Pons (tissue), 1 donor: ENCODE measurements at regions not wholly inside any gene's neighbourhood (a gene's known extent, or its start where the extent isn't known, plus 50 kb on each side); places are given as distances from the start of the nearest gene placed in this dataset.

Experiments
- DNase-seq: peaks from one replicate; pipeline ENCODE4 v3.0.0-alpha.2; 2016; ENCODE audit warnings: low spot score

DNA sequence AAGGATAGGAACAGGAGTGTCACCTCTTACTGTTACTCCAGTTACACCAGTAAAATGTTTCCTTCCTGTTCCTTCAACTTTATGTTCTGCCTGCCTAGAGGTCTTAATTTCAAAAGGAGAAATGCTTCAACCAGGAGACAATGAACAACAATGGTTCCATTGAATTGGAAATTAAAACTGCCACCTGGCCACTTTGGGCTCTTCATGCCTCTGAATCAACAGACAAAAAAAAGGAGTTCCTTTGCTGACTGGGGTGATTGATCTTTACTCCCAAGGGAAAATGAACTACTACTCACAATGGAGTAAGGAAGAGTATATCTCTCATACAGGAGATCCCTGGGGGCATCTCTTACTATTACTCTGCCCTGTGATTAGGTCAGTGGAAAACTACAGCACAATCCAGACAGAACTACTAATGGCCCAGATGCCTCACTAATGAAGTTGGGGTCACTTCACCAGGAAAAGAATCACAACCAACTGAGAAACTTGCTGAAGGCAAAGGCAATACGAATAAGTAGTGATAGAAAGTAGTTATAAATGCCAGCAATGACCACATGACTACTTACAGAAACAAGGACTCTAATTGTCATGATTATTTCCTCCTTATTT is 76.6 kb upstream of the PRDX6 start:
- no peak for DNase-seq

GRCh38 chr1:173403996-173404395 is 73.1 kb upstream of the PRDX6 start:
- no peak for DNase-seq

- no peak for DNase-seq
Measured at GRCh38 chr1:173405281-173405680, 71.9 kb upstream of the PRDX6 start.

DNA sequence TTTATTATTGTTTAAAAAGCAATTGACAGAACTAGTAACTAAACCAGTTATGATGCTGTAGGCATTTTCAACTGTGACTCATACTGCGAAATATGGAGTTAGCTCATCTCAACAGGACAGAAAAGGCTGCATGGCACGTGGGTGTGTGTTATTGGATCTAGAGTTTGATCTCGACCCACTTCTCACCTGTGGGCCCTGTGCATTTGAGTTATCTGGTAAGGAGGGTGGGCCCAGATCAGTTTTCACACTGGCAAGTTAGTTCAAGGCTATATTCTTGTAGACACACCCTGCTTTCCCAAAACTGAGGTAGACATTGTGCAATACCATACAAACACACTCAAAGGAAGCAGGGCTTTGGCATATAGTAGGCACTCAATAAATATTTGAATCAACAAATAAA is 71.3 kb upstream of the PRDX6 start:
- no peak for DNase-seq

- no peak for DNase-seq
Measured at GRCh38 chr1:173406783-173407230, 70.3 kb upstream of the PRDX6 start.

- DNase-seq: no peak
Measured at GRCh38 chr1:173407846-173408245, 69.3 kb upstream of the PRDX6 start.

- DNase-seq: no peak
Measured at GRCh38 chr1:173408886-173409285, 68.2 kb upstream of the PRDX6 start.

DNA sequence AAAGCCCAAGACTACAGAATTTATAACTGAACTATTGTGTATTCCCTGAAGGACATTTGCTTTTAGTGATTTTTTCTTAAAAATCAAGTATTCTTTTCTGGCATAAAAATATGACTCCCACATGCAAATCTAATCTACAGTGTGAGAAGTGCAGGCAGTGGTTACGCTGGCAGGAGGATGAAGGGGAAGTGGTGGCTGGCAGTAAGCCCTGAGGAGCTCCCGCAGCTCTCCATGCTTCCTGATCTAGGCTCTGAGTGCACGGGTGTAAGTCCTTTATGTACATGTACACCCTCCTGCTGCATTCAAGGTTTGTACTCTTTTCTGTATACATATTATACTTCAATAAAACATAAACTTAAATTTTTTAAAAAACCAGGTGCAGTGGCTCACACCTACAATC is 67.5 kb upstream of the PRDX6 start:
- DNase-seq: peak; percentile 46

DNA sequence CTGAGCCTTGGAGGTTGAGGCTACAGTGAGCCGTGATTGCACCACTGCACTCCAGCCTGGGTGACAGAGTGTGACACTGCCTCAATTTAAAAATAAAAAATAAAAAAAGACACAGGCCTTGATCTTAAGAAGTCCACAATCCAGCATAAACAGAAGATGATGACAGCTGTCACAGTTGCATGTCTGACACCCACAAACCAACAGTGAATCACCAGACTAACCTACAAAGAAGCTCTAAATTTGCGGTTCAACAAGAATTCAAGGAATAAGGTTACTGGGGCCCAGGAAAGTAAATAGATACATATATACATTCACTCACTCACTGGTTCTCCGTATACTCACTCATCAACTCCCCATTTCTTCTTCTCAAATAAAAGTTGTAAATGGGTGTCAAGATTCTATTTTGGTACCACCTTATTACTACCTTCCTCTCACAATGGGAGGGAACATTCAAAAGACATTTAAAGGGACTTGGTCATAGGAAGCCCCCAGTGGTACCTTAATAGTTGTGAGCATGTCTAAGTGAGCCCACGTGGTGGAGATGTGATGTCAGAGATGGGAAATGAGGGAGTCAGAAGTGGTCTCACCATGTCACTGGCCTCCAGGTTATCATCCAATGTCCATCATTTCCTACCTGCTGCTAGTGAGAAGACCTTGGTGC is 66.9 kb upstream of the PRDX6 start:
- no peak for DNase-seq

- DNase-seq: peak; percentile 24
Measured at GRCh38 chr1:173410794-173411236, 66.3 kb upstream of the PRDX6 start.

DNA sequence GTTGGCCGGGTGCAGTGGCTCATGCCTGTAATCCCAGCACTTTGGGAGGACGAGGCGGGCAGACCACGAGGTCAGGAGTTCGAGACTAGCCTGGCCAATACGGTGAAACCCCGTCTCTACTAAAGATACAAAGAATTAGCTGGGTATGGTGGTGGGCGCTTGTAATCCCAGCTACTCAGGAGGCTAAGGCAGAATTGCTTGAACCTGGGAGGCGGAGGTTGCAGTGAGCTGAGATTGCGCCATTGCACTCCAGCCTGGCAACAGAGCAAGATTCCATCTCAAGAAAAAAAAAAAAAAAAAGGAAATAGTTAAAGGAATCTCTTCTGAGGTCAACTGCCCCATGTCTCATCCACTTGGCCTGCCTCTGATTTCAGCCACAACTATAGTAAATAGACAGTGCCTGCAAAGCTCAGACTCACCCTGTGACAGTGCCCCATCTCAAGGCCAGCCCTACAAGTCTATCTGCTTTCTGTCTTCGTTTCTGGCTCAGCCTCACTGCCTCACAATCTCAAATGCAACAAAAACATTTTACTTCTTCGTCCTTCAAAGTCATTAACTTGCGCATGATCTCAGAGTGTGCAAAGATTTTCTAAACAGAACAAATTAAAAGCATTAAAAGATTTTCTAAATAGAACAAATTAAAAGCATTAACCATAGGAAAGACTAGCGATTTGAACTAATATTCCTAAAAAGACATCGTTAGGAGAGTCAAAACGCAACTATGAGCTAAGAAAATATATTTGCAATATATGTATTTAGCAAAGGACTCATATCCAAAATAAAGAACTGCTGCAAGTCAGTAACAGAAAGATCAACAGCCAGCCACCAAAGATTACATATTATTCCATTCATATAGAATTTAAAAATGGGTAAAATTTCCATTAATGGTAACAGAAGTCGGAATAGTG is 65.0 kb upstream of the PRDX6 start:
- DNase-seq: no peak

DNA sequence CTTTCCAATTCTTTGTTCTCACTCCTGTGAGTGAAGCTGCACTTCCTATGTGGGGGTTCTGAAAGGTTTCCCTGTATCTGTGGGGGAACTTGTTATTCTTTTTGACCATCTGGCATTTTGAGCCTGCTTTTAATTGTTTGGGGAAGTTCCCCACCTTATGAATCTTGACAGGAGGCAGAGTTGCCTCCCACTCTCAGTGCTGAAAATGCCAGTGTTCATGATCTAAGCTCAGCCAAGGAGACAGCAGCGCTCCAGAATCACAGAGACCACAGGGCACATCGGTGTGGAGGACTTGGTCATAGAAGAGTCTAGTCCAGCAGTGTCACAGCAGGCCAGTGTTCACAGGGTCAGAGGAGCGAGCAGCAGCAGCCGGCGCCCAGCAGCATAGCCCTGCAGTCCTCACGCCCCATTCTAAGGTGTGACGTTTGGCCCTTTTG is 63.8 kb upstream of the PRDX6 start:
- no peak for DNase-seq

DNA sequence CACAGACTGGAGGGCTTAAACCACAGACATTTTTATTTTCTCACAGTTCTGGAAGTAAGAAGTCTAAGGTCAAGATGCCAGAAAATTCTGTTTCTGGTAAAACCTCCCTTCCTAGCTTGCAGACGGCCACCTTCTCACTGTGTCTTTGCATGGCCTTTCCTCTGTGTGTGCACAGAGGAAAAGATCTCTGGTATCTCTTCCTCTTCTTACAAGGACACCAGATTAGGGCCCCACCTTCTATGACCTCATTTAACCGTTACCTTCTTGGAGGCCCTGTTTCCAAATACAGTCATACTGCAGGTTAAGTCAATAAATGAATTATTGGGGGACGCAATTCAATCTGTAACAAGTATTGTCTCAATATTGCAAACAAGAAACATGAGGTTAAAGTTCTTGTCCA is 63.0 kb upstream of the PRDX6 start:
- no peak for DNase-seq

- no peak for DNase-seq
Measured at GRCh38 chr1:173414539-173415226, 62.5 kb upstream of the PRDX6 start.

GRCh38 chr1:173415490-173415889 is 61.6 kb upstream of the PRDX6 start:
- no peak for DNase-seq

DNA sequence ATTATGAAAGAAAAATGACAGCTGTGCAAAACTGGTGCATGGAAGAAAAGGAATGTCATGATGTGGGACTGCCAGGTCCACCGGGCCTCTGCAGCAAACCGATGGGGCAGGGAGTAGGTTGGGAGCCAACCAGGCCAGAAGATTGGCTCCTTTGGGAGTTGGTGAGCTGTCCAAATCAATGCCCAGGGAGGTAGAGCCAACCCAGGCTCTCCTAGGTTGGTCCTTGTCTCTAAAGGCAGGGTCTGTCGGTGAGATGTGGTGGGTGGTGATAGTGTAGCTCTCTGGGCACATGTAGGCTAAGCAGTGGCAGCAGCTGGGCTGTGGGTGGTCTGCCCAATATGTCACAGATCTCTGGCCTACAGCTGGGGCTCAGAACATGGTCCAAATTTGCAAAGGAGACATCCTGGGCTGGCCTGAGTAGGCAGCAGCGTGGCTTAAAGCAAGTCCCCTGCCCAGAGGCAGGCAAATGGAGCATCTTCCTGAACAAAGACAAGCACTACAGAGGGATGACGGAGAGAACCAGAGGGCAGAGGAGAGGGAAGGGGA is 61.2 kb upstream of the PRDX6 start:
- no peak for DNase-seq

- no peak for DNase-seq
Measured at GRCh38 chr1:173417563-173417962, 59.6 kb upstream of the PRDX6 start.

GRCh38 chr1:173418107-173418985 is 58.8 kb upstream of the PRDX6 start:
- no peak for DNase-seq

DNA sequence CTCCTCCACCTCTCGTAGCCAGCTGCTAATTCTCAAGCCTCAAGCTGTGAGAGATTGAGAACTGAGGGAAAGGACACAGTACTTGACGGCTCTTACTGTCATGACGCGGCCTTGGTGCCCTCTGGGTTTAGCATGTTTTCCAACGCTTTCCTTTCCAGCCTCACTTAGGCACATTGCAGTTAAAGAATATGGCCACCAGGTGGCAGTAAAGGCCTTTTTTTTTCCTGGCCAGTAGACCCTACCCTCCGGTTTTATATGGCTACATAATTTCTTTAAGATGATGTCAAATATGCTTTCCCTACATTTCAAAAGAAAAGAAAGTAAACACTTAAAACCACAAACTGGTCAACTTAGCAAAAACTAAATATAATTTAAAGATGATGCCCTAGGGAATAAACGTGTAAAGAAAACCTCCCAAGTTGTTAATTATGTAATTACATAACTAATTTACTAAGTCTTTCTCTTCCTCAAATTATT is 56.8 kb upstream of the PRDX6 start:
- DNase-seq: peak; percentile 80

GRCh38 chr1:173421286-173421685 is 55.8 kb upstream of the PRDX6 start:
- DNase-seq: no peak

DNA sequence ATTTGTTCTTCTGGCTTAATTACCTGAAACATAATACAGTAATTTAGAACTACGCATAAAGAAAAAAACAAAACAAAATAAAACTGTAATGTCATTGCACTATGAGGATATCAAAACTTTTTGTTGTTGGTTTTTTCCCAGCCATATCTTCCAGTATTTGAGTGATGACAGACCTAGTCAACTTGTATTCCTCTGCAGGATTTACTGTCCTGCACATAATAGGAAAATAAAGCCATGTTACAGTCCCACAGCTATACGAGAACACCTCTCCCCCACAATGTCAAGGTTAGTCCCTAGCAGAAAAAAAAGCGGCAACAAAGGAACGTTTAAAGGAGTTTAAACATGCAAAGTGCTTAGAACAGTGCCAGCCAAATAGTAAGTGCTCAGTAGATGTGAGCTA is 55.3 kb upstream of the PRDX6 start:
- DNase-seq: no peak
